ENCODE measurements at regions not wholly inside any gene's neighbourhood (a gene's known extent, or its start where the extent isn't known, plus 50 kb on each side); places are given as distances from the start of the nearest gene placed in this dataset.

DNA sequence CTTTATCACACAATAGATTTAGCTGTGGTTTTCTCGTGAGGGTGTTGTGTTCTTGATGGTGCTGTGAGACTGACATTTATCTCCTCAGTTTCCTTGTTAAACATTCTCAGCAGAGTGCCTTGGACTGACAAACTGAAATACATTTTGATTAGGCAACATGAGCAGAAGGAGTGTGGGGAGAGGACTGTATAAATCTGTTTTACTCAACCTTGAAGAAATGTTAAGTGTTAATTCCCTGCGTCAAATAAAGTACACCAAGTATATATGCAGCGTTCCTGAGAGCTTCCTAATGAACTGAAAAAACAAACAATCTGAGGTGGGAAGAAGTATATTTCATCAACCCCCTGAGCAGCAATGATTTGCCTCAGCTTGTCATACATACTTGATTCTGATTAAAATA lies 540.3 kb upstream of the B3GALT2 start:
- Histone ChIP-seq H3K27me3 (ENCODE audit: control insufficient read depth in 2 of 2, insufficient read depth in 2 of 2, low read length in 2 of 2) (no peaks in the 10 kb centered on the region), H3K79me2 (ENCODE audit: control insufficient read depth, insufficient read depth, low read length) (no peaks in the 10 kb centered on the region), H4K20me1 (replicated peaks; ENCODE audit: control insufficient read depth, extremely low read depth, insufficient read depth, low read length) (no peaks in the 10 kb centered on the region), H3K36me3 (ENCODE audit: control insufficient read depth in 2 of 2, extremely low read depth in 1 of 2, insufficient read depth in 2 of 2, low read length in 2 of 2) (no peaks in the 10 kb centered on the region), H3K9ac (replicated peaks; ENCODE audit: extremely low read depth, insufficient read depth, low read length) (no peak overlapping the region), H3K9me3 (replicated peaks; ENCODE audit: control insufficient read depth, insufficient read depth, low read length) (no peaks in the 10 kb centered on the region), H3K9me1 (replicated peaks; ENCODE audit: control insufficient read depth, extremely low read depth, insufficient read depth, low read length) (no peaks in the 10 kb centered on the region), H3K4me2 (ENCODE audit: insufficient read depth, low read length) (no peak overlapping the region), H3K27ac (ENCODE audit: insufficient read depth, low read depth, low read length) (no peak overlapping the region), H2AFZ (ENCODE audit: low read depth, low read length) (no peak overlapping the region), H3K4me1 (ENCODE audit: control insufficient read depth, extremely low read depth, insufficient read depth, low read length) (no peaks in the 10 kb centered on the region), H3K4me3 (replicated peaks in 1 of 3; ENCODE audit: insufficient read depth in 1 of 3, low read depth in 1 of 3, low read length in 3 of 3) (no peak overlapping the region)
- FAIRE-seq (no peak), DNase-seq (ENCODE audit: low read depth, low spot score) (no peak)
- intact Hi-C loops (cut with micrococcal nuclease) (no loop called here), dilution Hi-C loops (cut with MboI; ENCODE audit: extremely low pct_ligation_motif_present, low sequenced_read_pairs) (no loop called here)
- CTCF ChIA-PET = interaction anchor here (0.7 to 2.1 kb wide), 5 partner anchors 9 to 68 kb away, joined by 3 to 9 read pairs (median 5); no protein-coding TSS in a partner anchor
- TF ChIP-seq MYC (IDR thresholded peaks at IDR 0.05; ENCODE audit: low read depth, low read length) = no peak
- BruUV-seq (replicated peaks) = no TSS peak
- POLR2A ChIA-PET = no interaction called here

- CTCF ChIA-PET = no interaction called here
- dilution Hi-C loops (cut with MboI; ENCODE audit: extremely low pct_ligation_motif_present, low sequenced_read_pairs) = no loop called here
Measured at GRCh38 chr1:193712392-193712791, 526.0 kb upstream of the B3GALT2 start.

More at GRCh38 chr1:193712392-193712791, 526.0 kb upstream of the B3GALT2 start:
- Histone ChIP-seq H3K4me2 (ENCODE audit: insufficient read depth, low read length) (no peak overlapping the region), H4K20me1 (replicated peaks; ENCODE audit: control insufficient read depth, extremely low read depth, insufficient read depth, low read length) (no peaks in the 10 kb centered on the region), H3K27me3 (ENCODE audit: control insufficient read depth in 2 of 2, insufficient read depth in 2 of 2, low read length in 2 of 2) (no peaks in the 10 kb centered on the region), H3K4me1 (ENCODE audit: control insufficient read depth, extremely low read depth, insufficient read depth, low read length) (no peaks in the 10 kb centered on the region), H3K9ac (replicated peaks; ENCODE audit: extremely low read depth, insufficient read depth, low read length) (no peak overlapping the region), H3K27ac (ENCODE audit: insufficient read depth, low read depth, low read length) (no peak overlapping the region), H3K36me3 (ENCODE audit: control insufficient read depth in 2 of 2, extremely low read depth in 1 of 2, insufficient read depth in 2 of 2, low read length in 2 of 2) (no peaks in the 10 kb centered on the region), H3K9me3 (replicated peaks; ENCODE audit: control insufficient read depth, insufficient read depth, low read length) (no peaks in the 10 kb centered on the region), H3K4me3 (replicated peaks in 1 of 3; ENCODE audit: insufficient read depth in 1 of 3, low read depth in 1 of 3, low read length in 3 of 3) (no peak overlapping the region), H3K9me1 (replicated peaks; ENCODE audit: control insufficient read depth, extremely low read depth, insufficient read depth, low read length) (no peaks in the 10 kb centered on the region), H2AFZ (ENCODE audit: low read depth, low read length) (no peak overlapping the region), H3K79me2 (ENCODE audit: control insufficient read depth, insufficient read depth, low read length) (no peaks in the 10 kb centered on the region)
- POLR2A ChIA-PET = no interaction called here
- intact Hi-C loops (cut with micrococcal nuclease) = no loop called here
- DNase-seq (ENCODE audit: low read depth, low spot score) (no peak), FAIRE-seq (no peak)
- TF ChIP-seq FOS (IDR thresholded peaks at IDR 0.05; ENCODE audit: borderline replicate concordance, insufficient read depth, low read length) (no peak), MAX (IDR thresholded peaks at IDR 0.05; ENCODE audit: insufficient read depth, insufficient read length) (no peak), POLR2AphosphoS5 (IDR thresholded peaks at IDR 0.05; ENCODE audit: insufficient read depth, low read depth, low read length) (no peak), EZH2 (IDR thresholded peaks at IDR 0.05; ENCODE audit: borderline replicate concordance, low read depth, low read length, severe bottlenecking) (no peak), POLR2A (IDR thresholded peaks at IDR 0.05; ENCODE audit: low read depth, low read length) (no peak), GATA2 (IDR thresholded peaks at IDR 0.05; ENCODE audit: insufficient read depth, insufficient read length, low read depth, low read length) (no peak), JUN (IDR thresholded peaks at IDR 0.05; ENCODE audit: borderline replicate concordance, insufficient read depth, insufficient read length, low read depth) (no peak), MYC (IDR thresholded peaks at IDR 0.05; ENCODE audit: low read depth, low read length) (no peak), CTCF (IDR thresholded peaks at IDR 0.05; ENCODE audit: extremely low read depth in 1 of 2, insufficient read depth in 1 of 2, low read depth in 1 of 2, low read length in 2 of 2) (no peak)
- BruUV-seq (replicated peaks) = no TSS peak
